Ovary (tissue), 3 donors: ENCODE measurements at regions not wholly inside any gene's neighbourhood (a gene's known extent, or its start where the extent isn't known, plus 50 kb on each side); places are given as distances from the start of the nearest gene placed in this dataset.

Source experiments
- CTCF ChIP-seq, 3 donors: fragments of 450-650 bp in 2 of 3; fragments of 200-600 bp in 1 of 3; IDR thresholded peaks; one replicate each; pipeline versions ENCODE4 v1.5.1 to v1.8.0; 2016 to 2022; ENCODE audit warnings: antibody characterized with exemption in 3 of 3, mild to moderate bottlenecking in 1 of 3
- EP300 ChIP-seq: sonication (generic); formaldehyde crosslinking; IDR thresholded peaks from one replicate; pipeline ENCODE4 v1.6.1; 2017; ENCODE audit warnings: antibody characterized with exemption
- POLR2A ChIP-seq: fragments of 450-650 bp; IDR thresholded peaks from one replicate; pipeline ENCODE4 v1.6.1; 2017; ENCODE audit warnings: antibody characterized with exemption, mild to moderate bottlenecking, moderate library complexity
- donor health status: DM: no; HTN: no; CAD: no.

DNA sequence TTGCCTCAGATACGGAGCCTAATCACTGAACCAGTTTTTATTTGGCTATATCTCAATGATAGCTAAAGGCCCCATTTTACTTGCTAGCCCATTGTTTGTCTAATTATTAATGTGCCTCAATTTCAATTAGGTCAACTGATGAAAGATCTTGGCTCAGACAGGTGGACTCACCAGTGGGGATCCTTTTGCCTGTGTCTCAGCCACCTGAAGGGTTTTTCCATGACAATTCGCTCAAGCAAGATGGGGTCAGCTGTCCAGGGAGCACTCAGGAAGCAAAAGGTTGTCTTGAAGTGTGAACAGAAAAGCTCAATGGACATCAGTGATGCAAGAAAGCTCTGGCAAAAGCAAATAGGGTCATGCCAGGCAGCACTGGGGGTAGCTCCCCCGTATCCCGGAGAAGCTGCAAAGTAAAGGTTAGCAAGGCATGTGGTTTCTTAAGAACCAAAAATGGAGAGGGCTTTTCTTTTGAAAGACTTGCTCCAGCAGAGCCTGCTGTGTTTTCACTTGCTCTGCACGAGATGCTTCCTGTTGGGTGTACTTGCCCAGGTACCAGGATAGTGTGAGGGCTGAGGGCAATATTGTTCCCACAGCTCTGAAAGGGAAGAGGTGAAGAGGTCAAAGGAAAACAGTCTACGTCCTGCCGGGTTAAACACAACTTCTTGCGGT, 541.2 kb upstream of the CDH5 start:
- no peak for TF ChIP-seq CTCF (IDR thresholded peaks at IDR 0.05)
- no peak for TF ChIP-seq POLR2A
- TF ChIP-seq EP300 = no peak
